WTC11 (cell line): ENCODE measurements at regions not wholly inside any gene's neighbourhood (a gene's known extent, or its start where the extent isn't known, plus 50 kb on each side); places are given as distances from the start of the nearest gene placed in this dataset.

Experiments
- SOX15 ChIP-seq: fragments of 250-450 bp; sonication (Bioruptor Pico); IDR thresholded peaks from 2 replicates; pipeline ENCODE4 v1.9.0; 2021; ENCODE audit warnings: mild to moderate bottlenecking
- TF ChIP-seq, protein P1 (sequence below): sonication (generic); formaldehyde crosslinking; IDR thresholded peaks from 2 replicates; pipeline ENCODE4 v1.8.1; 2023; ENCODE audit warnings: mild to moderate bottlenecking, missing genetic modification reagents, moderate library complexity

DNA sequence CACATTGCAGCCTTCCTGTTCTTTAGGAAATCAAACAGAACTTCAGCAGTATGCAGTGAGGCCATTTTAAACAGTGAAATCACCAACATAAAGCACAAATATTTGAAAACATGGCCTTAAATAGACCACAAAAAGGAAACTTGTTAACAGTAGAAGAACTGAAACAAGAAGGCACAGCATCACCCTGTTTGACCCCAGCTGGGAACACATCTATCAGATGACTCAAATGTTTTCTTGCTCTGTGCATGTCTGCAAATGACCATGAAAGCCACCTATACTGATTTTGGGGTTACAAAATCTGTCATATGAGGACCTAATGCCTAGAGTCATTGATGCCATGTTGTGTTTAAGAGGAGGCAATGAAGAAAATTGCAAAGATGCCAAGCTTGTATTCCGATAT, 123.8 kb upstream of the ADGRF1 start:
- TF ChIP-seq, protein P1, sequence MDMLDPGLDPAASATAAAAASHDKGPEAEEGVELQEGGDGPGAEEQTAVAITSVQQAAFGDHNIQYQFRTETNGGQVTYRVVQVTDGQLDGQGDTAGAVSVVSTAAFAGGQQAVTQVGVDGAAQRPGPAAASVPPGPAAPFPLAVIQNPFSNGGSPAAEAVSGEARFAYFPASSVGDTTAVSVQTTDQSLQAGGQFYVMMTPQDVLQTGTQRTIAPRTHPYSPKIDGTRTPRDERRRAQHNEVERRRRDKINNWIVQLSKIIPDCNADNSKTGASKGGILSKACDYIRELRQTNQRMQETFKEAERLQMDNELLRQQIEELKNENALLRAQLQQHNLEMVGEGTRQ (CRISPR knock-in tag), result no peak
- no peak for TF ChIP-seq SOX15
